Tongue (tissue), 1 donor: ENCODE measurements at regions not wholly inside any gene's neighbourhood (a gene's known extent, or its start where the extent isn't known, plus 50 kb on each side); places are given as distances from the start of the nearest gene placed in this dataset.

Experiments used
- DNase-seq: peaks from one replicate; pipeline ENCODE4 v3.0.0-alpha.2; 2015

DNA sequence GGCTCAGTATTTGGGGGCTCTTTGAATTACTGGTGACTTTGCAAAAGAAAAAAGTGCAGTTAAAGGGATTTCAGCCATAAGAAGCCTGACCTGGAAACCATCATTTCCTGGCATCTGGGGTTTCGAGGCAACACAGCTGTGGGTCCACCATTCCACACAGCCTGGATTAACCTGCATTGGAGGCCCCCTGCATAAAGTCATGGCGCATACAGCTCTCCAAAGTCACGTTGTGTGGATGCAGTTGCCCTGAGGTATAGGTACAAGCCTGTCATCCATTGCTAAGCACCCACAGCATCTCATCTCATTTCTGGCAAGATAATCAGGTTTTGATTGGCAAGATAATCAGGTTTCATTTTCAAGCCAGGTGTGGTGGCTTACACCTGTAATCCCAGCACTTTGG lies 54.5 kb upstream of the TAGAP start:
- no peak for DNase-seq

DNA sequence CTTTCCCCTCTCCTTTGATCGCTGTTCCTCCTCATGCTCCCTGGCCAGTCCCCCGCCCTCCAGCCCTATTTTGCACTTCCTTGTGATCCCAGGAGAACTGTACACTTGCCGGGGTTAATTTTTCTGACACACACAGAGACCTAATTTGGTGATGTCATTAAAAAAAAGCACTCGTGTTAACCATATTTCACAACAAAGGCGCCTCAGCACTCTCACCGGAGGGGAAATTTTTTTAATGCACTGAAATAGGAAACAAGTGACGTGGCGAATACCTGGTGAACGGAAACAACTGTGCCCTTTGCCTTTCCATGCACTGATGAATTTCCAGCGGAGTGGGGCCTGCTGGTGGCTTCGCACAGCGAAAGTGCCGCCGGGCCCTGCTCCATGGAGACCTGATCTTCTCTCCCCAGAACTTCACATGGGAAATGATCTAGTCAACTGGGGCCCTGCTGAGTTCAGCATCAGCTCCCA lies 53.9 kb upstream of the TAGAP start:
- DNase-seq, result no peak

DNA sequence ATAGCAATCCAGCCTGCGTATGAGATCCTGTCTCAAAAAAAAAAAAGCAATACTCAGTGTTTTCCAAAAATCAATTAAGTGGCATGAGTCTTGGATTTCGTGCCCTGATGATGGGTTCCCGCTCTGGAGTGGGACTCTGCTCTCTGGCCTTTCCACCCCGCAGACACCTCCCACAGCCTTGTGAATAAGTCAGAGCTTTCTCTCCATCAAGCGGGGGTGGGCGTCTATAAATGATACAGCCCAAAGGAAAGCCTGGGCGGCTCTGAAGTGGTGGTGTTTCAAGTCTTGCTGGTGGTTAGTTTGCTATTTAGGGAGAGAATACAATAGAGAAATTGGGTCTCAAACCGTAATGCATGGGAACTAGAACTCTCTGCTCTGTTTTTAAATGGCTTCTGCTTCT lies 52.5 kb upstream of the TAGAP start:
- no peak for DNase-seq

DNA sequence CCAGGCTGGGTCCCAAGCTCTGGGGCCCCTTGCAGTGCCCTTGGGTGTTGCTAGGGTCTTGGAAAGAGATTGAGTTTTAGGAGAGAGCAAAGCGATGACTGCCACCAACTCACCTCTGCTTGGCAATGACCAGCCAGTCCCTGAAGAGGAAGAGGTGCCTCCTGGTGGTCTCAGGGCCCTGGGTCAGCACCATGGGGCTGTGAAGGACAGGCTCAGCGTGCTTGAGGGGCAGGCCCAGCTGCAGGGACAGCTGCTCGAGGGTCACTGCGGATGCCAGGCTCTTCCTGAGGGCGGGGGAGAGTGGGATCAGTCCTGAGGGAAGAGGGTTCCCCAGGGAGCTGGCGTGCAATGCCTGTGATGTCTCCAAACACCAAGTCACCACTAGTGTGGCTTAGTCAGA lies 50.8 kb upstream of the TAGAP start:
- peak; percentile 87 for DNase-seq

- DNase-seq, result peak; percentile 70
Observed at GRCh38 chr6:159094444-159095252, 49.9 kb upstream of the TAGAP start.
